RCC 7860 (cell line): ENCODE measurements at regions not wholly inside any gene's neighbourhood (a gene's known extent, or its start where the extent isn't known, plus 50 kb on each side); places are given as distances from the start of the nearest gene placed in this dataset.
"Not testable (repeated sequence)": the region's sequence is repeated elsewhere in the genome, so short reads cannot be mapped to it uniquely, and the experiment has no call there.

Experiments used
- DNase-seq: peaks from one replicate; pipeline ENCODE4 v3.0.0-alpha.2; 2015; ENCODE audit warnings: low spot score
- FAIRE-seq: peaks from 2 replicates; lab custom pipeline; 2012; peaks lifted over from hg19 to GRCh38; lab: Jason Lieb, UNC

GRCh38 chr7:87007038-87007437 lies 52.4 kb downstream of the ELAPOR2 start:
- FAIRE-seq, result no peak
- no peak for DNase-seq

- no peak for DNase-seq
- FAIRE-seq, result no peak
These were observed 54.5 kb downstream of the ELAPOR2 start for GRCh38 chr7:87004956-87005355.

- no peak for FAIRE-seq
- no peak for DNase-seq
These were observed 55.3 kb downstream of the ELAPOR2 start for GRCh38 chr7:87003872-87004798.

GRCh38 chr7:87001214-87001613 lies 58.2 kb downstream of the ELAPOR2 start:
- DNase-seq (no peak), FAIRE-seq (no peak)

GRCh38 chr7:87000344-87000743 lies 59.1 kb downstream of the ELAPOR2 start:
- no peak for DNase-seq
- no peak for FAIRE-seq

- DNase-seq (no peak), FAIRE-seq (no peak)
These were observed 59.7 kb downstream of the ELAPOR2 start for GRCh38 chr7:86999750-87000149.

- no peak for FAIRE-seq
- DNase-seq, result no peak
These were observed 63.6 kb downstream of the ELAPOR2 start for GRCh38 chr7:86995814-86996213.

GRCh38 chr7:86995052-86995725 lies 64.3 kb downstream of the ELAPOR2 start:
- DNase-seq (no peak), FAIRE-seq (no peak)

GRCh38 chr7:86991771-86992191 lies 67.7 kb downstream of the ELAPOR2 start:
- FAIRE-seq (no peak), DNase-seq (no peak)

- FAIRE-seq, result no peak
- no peak for DNase-seq
These were observed 68.2 kb downstream of the ELAPOR2 start for GRCh38 chr7:86991093-86991769.

GRCh38 chr7:86989407-86989806 lies 70.0 kb downstream of the ELAPOR2 start:
- DNase-seq, result no peak

GRCh38 chr7:86987834-86988233 lies 71.6 kb downstream of the ELAPOR2 start:
- not testable (repeated sequence) for FAIRE-seq, DNase-seq

More at GRCh38 chr7:86989407-86989806, 70.0 kb downstream of the ELAPOR2 start:
- no peak for FAIRE-seq

- not testable (repeated sequence) for FAIRE-seq, DNase-seq
These were observed 72.1 kb downstream of the ELAPOR2 start for GRCh38 chr7:86987358-86987757.

- not testable (repeated sequence) for FAIRE-seq, DNase-seq
These were observed 74.1 kb downstream of the ELAPOR2 start for GRCh38 chr7:86985342-86985741.

- DNase-seq, FAIRE-seq: not testable (repeated sequence)
These were observed 75.8 kb downstream of the ELAPOR2 start for GRCh38 chr7:86983654-86984053.

GRCh38 chr7:86981937-86982336 lies 77.5 kb downstream of the ELAPOR2 start:
- not testable (repeated sequence) for FAIRE-seq

GRCh38 chr7:86981127-86981526 lies 78.3 kb downstream of the ELAPOR2 start:
- DNase-seq, result no peak
- no peak for FAIRE-seq

More at GRCh38 chr7:86981937-86982336, 77.5 kb downstream of the ELAPOR2 start:
- DNase-seq, result not testable (repeated sequence)

- FAIRE-seq (no peak), DNase-seq (no peak)
These were observed 79.2 kb downstream of the ELAPOR2 start for GRCh38 chr7:86980223-86980622.

- FAIRE-seq (no peak), DNase-seq (no peak)
These were observed 80.5 kb downstream of the ELAPOR2 start for GRCh38 chr7:86978808-86979506.

- FAIRE-seq (no peak), DNase-seq (no peak)
These were observed 82.5 kb downstream of the ELAPOR2 start for GRCh38 chr7:86976958-86977357.

- FAIRE-seq, result no peak
- no peak for DNase-seq
These were observed 83.5 kb downstream of the ELAPOR2 start for GRCh38 chr7:86975914-86976313.
